ENCODE measurements at regions not wholly inside any gene's neighbourhood (a gene's known extent, or its start where the extent isn't known, plus 50 kb on each side); places are given as distances from the start of the nearest gene placed in this dataset.
"Not testable (repeated sequence)": the region's sequence is repeated elsewhere in the genome, so short reads cannot be mapped to it uniquely, and the experiment has no call there.

GRCh38 chrX:127221821-127222220, 402.3 kb downstream of the PRR32 start:
- not testable (repeated sequence) for DNase-seq

GRCh38 chrX:127243654-127244053, 424.1 kb downstream of the PRR32 start:
- no peak for DNase-seq

GRCh38 chrX:127259742-127260141, 440.2 kb downstream of the PRR32 start:
- no peak for DNase-seq

GRCh38 chrX:127276326-127276725, 456.8 kb downstream of the PRR32 start:
- DNase-seq: no peak

- DNase-seq: no peak
Measured at GRCh38 chrX:127300511-127300910, 481.0 kb downstream of the PRR32 start.

- DNase-seq: no peak
Measured at GRCh38 chrX:127302841-127303240, 483.3 kb downstream of the PRR32 start.

- DNase-seq: no peak
Measured at GRCh38 chrX:127305013-127305412, 485.5 kb downstream of the PRR32 start.

GRCh38 chrX:127306262-127306661, 486.7 kb downstream of the PRR32 start:
- no peak for DNase-seq

- DNase-seq: no peak
Measured at GRCh38 chrX:127313635-127314034, 494.1 kb downstream of the PRR32 start.

GRCh38 chrX:127317159-127317558, 497.6 kb downstream of the PRR32 start:
- DNase-seq: no peak

GRCh38 chrX:127324128-127324527, 504.6 kb downstream of the PRR32 start:
- DNase-seq: no peak

Data from fibroblast of skin of back (primary cell).